ENCODE measurements at regions not wholly inside any gene's neighbourhood (a gene's known extent, or its start where the extent isn't known, plus 50 kb on each side); places are given as distances from the start of the nearest gene placed in this dataset.

GRCh38 chr6:91276315-91276714, 689.4 kb upstream of the MAP3K7 start:
- Mint-ChIP-seq H3K4me3 (no peak overlapping the region), H3K9me3 (peaks cover 0 to 8% (median 3%) of the 10 kb centered on the region in 7 donors), H3K27me3 (ENCODE audit: low read depth in 3 of 3) (no peaks in the 10 kb centered on the region), H3K4me1 (no peaks in the 10 kb centered on the region), H3K36me3 (no peaks in the 10 kb centered on the region), H3K27ac (no peak overlapping the region)
- Histone ChIP-seq H3K9me3 (replicated peaks in 1 of 2; ENCODE audit: control insufficient read depth in 1 of 2, insufficient read depth in 1 of 2, low read length in 2 of 2) (peaks cover 5 to 7% of the 10 kb centered on the region in 2 donors), H2AFZ (ENCODE audit: insufficient read depth, low read depth, low read length, poor library complexity, severe bottlenecking) (no peak overlapping the region), H3K9ac (ENCODE audit: insufficient read depth, low read length, poor library complexity, severe bottlenecking) (no peak overlapping the region), H3K36me3 (replicated peaks in 1 of 2; ENCODE audit: control insufficient read depth in 1 of 2, insufficient read depth in 2 of 2, low read length in 2 of 2) (no peaks in the 10 kb centered on the region), H3K79me2 (ENCODE audit: insufficient read depth, low read length) (no peaks in the 10 kb centered on the region), H3K27ac (ENCODE audit: low read depth in 1 of 2, low read length in 2 of 2) (no peak overlapping the region), H3K4me3 (replicated peaks in 1 of 3; ENCODE audit: low read depth in 2 of 3, low read length in 3 of 3) (no peak overlapping the region), H3K4me1 (ENCODE audit: control insufficient read depth in 1 of 2, insufficient read depth in 2 of 2, low read length in 2 of 2) (no peaks in the 10 kb centered on the region), H3K27me3 (ENCODE audit: control insufficient read depth in 2 of 2, insufficient read depth in 2 of 2, low read length in 2 of 2) (no peaks in the 10 kb centered on the region), H3K4me2 (replicated peaks; ENCODE audit: extremely low read depth, low read length, poor library complexity, severe bottlenecking) (no peak overlapping the region), H4K20me1 (ENCODE audit: insufficient read depth, low read length) (no peaks in the 10 kb centered on the region)
- whole genome bisulfite sequencing (ENCODE audit: insufficient coverage) = 60% methylated on average over 2 of the region's 2 CpGs
- TF ChIP-seq, protein P1, sequence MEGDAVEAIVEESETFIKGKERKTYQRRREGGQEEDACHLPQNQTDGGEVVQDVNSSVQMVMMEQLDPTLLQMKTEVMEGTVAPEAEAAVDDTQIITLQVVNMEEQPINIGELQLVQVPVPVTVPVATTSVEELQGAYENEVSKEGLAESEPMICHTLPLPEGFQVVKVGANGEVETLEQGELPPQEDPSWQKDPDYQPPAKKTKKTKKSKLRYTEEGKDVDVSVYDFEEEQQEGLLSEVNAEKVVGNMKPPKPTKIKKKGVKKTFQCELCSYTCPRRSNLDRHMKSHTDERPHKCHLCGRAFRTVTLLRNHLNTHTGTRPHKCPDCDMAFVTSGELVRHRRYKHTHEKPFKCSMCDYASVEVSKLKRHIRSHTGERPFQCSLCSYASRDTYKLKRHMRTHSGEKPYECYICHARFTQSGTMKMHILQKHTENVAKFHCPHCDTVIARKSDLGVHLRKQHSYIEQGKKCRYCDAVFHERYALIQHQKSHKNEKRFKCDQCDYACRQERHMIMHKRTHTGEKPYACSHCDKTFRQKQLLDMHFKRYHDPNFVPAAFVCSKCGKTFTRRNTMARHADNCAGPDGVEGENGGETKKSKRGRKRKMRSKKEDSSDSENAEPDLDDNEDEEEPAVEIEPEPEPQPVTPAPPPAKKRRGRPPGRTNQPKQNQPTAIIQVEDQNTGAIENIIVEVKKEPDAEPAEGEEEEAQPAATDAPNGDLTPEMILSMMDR (IDR thresholded peaks at IDR 0.05) = no peak
- intact Hi-C loops (cut with micrococcal nuclease) = no loop called here
- no peak for DNase-seq

DNA sequence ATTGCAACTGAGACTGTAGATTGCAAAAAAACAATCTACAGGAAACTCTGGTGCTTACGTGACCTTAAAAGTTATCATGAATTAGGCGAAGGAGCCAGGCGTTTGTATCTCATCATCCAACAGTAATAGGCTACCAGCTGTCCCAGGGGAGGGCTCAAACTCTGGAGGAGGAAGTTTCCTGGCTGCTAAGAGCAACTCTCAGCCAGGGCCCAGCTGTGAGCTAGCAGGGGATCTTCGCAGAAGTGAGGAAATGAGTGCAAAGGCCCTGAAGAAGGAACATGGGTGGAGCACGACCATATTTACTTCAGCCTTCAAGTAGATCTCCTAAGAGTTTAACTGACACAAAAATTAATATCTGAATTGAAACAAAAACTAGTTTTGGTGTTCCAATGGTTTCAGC, 686.9 kb upstream of the MAP3K7 start:
- Histone ChIP-seq H4K20me1 (ENCODE audit: insufficient read depth, low read length) (no peaks in the 10 kb centered on the region), H3K4me3 (replicated peaks in 1 of 3; ENCODE audit: low read depth in 2 of 3, low read length in 3 of 3) (no peak overlapping the region), H3K4me2 (replicated peaks; ENCODE audit: extremely low read depth, low read length, poor library complexity, severe bottlenecking) (no peak overlapping the region), H3K27me3 (ENCODE audit: control insufficient read depth in 2 of 2, insufficient read depth in 2 of 2, low read length in 2 of 2) (no peaks in the 10 kb centered on the region), H3K36me3 (replicated peaks in 1 of 2; ENCODE audit: control insufficient read depth in 1 of 2, insufficient read depth in 2 of 2, low read length in 2 of 2) (no peaks in the 10 kb centered on the region), H3K9ac (ENCODE audit: insufficient read depth, low read length, poor library complexity, severe bottlenecking) (no peak overlapping the region), H2AFZ (ENCODE audit: insufficient read depth, low read depth, low read length, poor library complexity, severe bottlenecking) (no peak overlapping the region), H3K4me1 (ENCODE audit: control insufficient read depth in 1 of 2, insufficient read depth in 2 of 2, low read length in 2 of 2) (no peaks in the 10 kb centered on the region), H3K27ac (ENCODE audit: low read depth in 1 of 2, low read length in 2 of 2) (no peak overlapping the region), H3K9me3 (replicated peaks in 1 of 2; ENCODE audit: control insufficient read depth in 1 of 2, insufficient read depth in 1 of 2, low read length in 2 of 2) (peaks cover 5 to 17% of the 10 kb centered on the region in 2 donors), H3K79me2 (ENCODE audit: insufficient read depth, low read length) (no peaks in the 10 kb centered on the region)
- DNase-seq = no peak
- TF ChIP-seq, protein P1 (IDR thresholded peaks at IDR 0.05) = no peak
- Mint-ChIP-seq H3K4me1 (no peaks in the 10 kb centered on the region), H3K36me3 (no peaks in the 10 kb centered on the region), H3K9me3 (peaks cover 0 to 11% (median 6%) of the 10 kb centered on the region in 7 donors), H3K27ac (no peak overlapping the region), H3K4me3 (no peak overlapping the region), H3K27me3 (ENCODE audit: low read depth in 3 of 3) (no peaks in the 10 kb centered on the region)
- intact Hi-C loops (cut with micrococcal nuclease) = no loop called here
- no CpG with 5 or more reads among the region's 5 CpGs for WGBS (ENCODE audit: insufficient coverage)
